A673 (cell line): ENCODE measurements at regions not wholly inside any gene's neighbourhood (a gene's known extent, or its start where the extent isn't known, plus 50 kb on each side); places are given as distances from the start of the nearest gene placed in this dataset.

Source experiments
- CTCF ChIP-seq: fragments of 300-800, 200-600 bp; sonication (generic); conservative IDR thresholded peaks from 2 replicates; pipeline ENCODE4 v1.5.1; 2017; ENCODE audit warnings: low read depth, mild to moderate bottlenecking, antibody characterized with exemption, low read length, moderate library complexity, mixed read lengths
- EZH2 ChIP-seq: fragments of 200-600 bp; sonication (generic); IDR thresholded peaks from 2 replicates; pipeline ENCODE4 v1.6.1; 2017; ENCODE audit warnings: borderline replicate concordance, low read depth, mild to moderate bottlenecking, mixed read lengths, antibody characterized with exemption, low read length; ENCODE audit not compliant: poor library complexity, severe bottlenecking

- TF ChIP-seq CTCF = no peak
- no peak for TF ChIP-seq EZH2
Measured at GRCh38 chr16:73233846-73234424, 186.0 kb upstream of the ZFHX3 start.
